ENCODE measurements at regions not wholly inside any gene's neighbourhood (a gene's known extent, or its start where the extent isn't known, plus 50 kb on each side); places are given as distances from the start of the nearest gene placed in this dataset.

- TF ChIP-seq ZBTB6 (tag by site-specific recombination; IDR thresholded peaks at IDR 0.05) (no peak), GLIS2 (tag by site-specific recombination; IDR thresholded peaks at IDR 0.05) (no peak), ZNF23 (tag by site-specific recombination; IDR thresholded peaks at IDR 0.05; ENCODE audit: borderline replicate concordance) (no peak), ZSCAN16 (tag by site-specific recombination; IDR thresholded peaks at IDR 0.05) (no peak), ZNF426 (tag by site-specific recombination; IDR thresholded peaks at IDR 0.05) (no peak)
These were observed 258.2 kb upstream of the PIK3R1 start (continued) for GRCh38 chr5:67957374-67957773.

GRCh38 chr5:67954351-67954750, 261.2 kb upstream of the PIK3R1 start:
- no peaks in the 10 kb centered on the region for H3K9me3 ChIP-seq (ENCODE audit: control insufficient read depth, insufficient read depth, low read depth, low read length)
- ChIA-PET CTCF (interaction anchor here (1.2 kb wide), 1 partner anchor 710 kb away, joined by 6 read pairs; no protein-coding TSS in a partner anchor), POLR2A (no interaction called here)
- no peaks in the 10 kb centered on the region for H3K36me3 ChIP-seq (ENCODE audit: control insufficient read depth in 2 of 2, insufficient read depth in 1 of 2, low read length in 2 of 2)
- H3K4me1 ChIP-seq (ENCODE audit: control insufficient read depth, insufficient read depth, low read length): no peaks in the 10 kb centered on the region
- H3K4me3 ChIP-seq (ENCODE audit: low read depth, low read length): no peak overlapping the region
- no peak overlapping the region for H3K27ac ChIP-seq (ENCODE audit: extremely low read depth, low read depth, low read length)
- TF ChIP-seq ZNF776 (tag by site-specific recombination; IDR thresholded peaks at IDR 0.05; ENCODE audit: borderline replicate concordance) (no peak), ZNF23 (tag by site-specific recombination; IDR thresholded peaks at IDR 0.05; ENCODE audit: borderline replicate concordance) (no peak), GLIS1 (tag by site-specific recombination; IDR thresholded peaks at IDR 0.05) (no peak), CTCF (tag by site-specific recombination; IDR thresholded peaks at IDR 0.05) (no peak), ZNF354C (tag by site-specific recombination; IDR thresholded peaks at IDR 0.05; ENCODE audit: borderline replicate concordance, low read depth) (no peak), ZNF211 (tag by site-specific recombination; IDR thresholded peaks at IDR 0.05; ENCODE audit: low read depth) (no peak), ZNF202 (tag by site-specific recombination; IDR thresholded peaks at IDR 0.05; ENCODE audit: borderline replicate concordance) (no peak), KLF1 (tag by site-specific recombination; IDR thresholded peaks at IDR 0.05) (no peak), ZNF398 (tag by site-specific recombination; IDR thresholded peaks at IDR 0.05) (no peak), ZNF76 (tag by site-specific recombination; IDR thresholded peaks at IDR 0.05; ENCODE audit: borderline replicate concordance, low read depth) (no peak), ZNF133 (tag by site-specific recombination; IDR thresholded peaks at IDR 0.05) (no peak)

GRCh38 chr5:67942421-67942820, 273.1 kb upstream of the PIK3R1 start:
- no peaks in the 10 kb centered on the region for H3K9me3 ChIP-seq (ENCODE audit: control insufficient read depth, insufficient read depth, low read depth, low read length)
- H3K36me3 ChIP-seq (ENCODE audit: control insufficient read depth in 2 of 2, insufficient read depth in 1 of 2, low read length in 2 of 2): no peaks in the 10 kb centered on the region
- CTCF ChIA-PET: no interaction called here
- H3K4me1 ChIP-seq (ENCODE audit: control insufficient read depth, insufficient read depth, low read length): no peaks in the 10 kb centered on the region
- POLR2A ChIA-PET: no interaction called here
- H3K4me3 ChIP-seq (ENCODE audit: low read depth, low read length): no peak overlapping the region
- no peak overlapping the region for H3K27ac ChIP-seq (ENCODE audit: extremely low read depth, low read depth, low read length)
- TF ChIP-seq HIC1 (tag by site-specific recombination; IDR thresholded peaks at IDR 0.05) (no peak), PRDM2 (tag by site-specific recombination; IDR thresholded peaks at IDR 0.05; ENCODE audit: borderline replicate concordance) (no peak), SCRT2 (tag by site-specific recombination; IDR thresholded peaks at IDR 0.05) (no peak), ZNF639 (tag by site-specific recombination; IDR thresholded peaks at IDR 0.05) (no peak)

All from HEK293 (cell line).